ENCODE measurements at regions not wholly inside any gene's neighbourhood (a gene's known extent, or its start where the extent isn't known, plus 50 kb on each side); places are given as distances from the start of the nearest gene placed in this dataset.

DNA sequence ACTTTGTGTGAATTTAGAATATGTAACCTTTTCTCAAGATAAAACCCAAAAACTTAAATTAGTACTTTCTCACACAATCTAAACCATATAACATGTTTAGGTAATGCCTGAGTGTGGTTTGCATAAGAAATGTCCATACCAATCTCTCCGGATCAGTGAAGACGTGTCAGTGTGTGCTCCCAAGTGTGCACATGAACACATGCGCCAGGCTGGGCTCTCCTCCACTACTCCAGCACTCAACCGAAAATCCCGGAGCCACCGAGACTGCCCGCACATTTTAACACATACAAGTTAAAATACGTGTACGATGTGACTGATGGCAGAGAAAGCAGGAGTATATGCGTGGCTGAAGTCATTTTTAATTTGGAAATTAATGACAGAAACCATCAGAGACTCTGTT, 658.4 kb downstream of the EFNA5 start:
- TF ChIP-seq, protein P1, sequence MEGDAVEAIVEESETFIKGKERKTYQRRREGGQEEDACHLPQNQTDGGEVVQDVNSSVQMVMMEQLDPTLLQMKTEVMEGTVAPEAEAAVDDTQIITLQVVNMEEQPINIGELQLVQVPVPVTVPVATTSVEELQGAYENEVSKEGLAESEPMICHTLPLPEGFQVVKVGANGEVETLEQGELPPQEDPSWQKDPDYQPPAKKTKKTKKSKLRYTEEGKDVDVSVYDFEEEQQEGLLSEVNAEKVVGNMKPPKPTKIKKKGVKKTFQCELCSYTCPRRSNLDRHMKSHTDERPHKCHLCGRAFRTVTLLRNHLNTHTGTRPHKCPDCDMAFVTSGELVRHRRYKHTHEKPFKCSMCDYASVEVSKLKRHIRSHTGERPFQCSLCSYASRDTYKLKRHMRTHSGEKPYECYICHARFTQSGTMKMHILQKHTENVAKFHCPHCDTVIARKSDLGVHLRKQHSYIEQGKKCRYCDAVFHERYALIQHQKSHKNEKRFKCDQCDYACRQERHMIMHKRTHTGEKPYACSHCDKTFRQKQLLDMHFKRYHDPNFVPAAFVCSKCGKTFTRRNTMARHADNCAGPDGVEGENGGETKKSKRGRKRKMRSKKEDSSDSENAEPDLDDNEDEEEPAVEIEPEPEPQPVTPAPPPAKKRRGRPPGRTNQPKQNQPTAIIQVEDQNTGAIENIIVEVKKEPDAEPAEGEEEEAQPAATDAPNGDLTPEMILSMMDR (IDR thresholded peaks at IDR 0.05; ENCODE audit: low read depth, low read length), result no peak
- TF ChIP-seq EZH2phosphoT487 (IDR thresholded peaks at IDR 0.05; ENCODE audit: low read depth), result no peak
